ENCODE measurements at regions not wholly inside any gene's neighbourhood (a gene's known extent, or its start where the extent isn't known, plus 50 kb on each side); places are given as distances from the start of the nearest gene placed in this dataset.

GRCh38 chr1:113321771-113322387 is 68.4 kb upstream of the MAGI3 start:
- Histone ChIP-seq H3K4me1 (ENCODE audit: control insufficient read depth, insufficient read depth, low read length) (no peaks in the 10 kb centered on the region), H3K4me3 (ENCODE audit: low read length) (no peak overlapping the region), H3K36me3 (ENCODE audit: control insufficient read depth, insufficient read depth, low read length) (no peaks in the 10 kb centered on the region), H3K27me3 (ENCODE audit: control insufficient read depth, insufficient read depth, low read length) (no peaks in the 10 kb centered on the region), H3K9ac (ENCODE audit: low read length) (no peak overlapping the region), H3K27ac (ENCODE audit: low read depth, low read length) (no peak overlapping the region)

- Histone ChIP-seq H3K27me3 (ENCODE audit: control insufficient read depth, insufficient read depth, low read length) (no peaks in the 10 kb centered on the region), H3K4me3 (ENCODE audit: low read length) (no peak overlapping the region), H3K36me3 (ENCODE audit: control insufficient read depth, insufficient read depth, low read length) (no peaks in the 10 kb centered on the region), H3K4me1 (ENCODE audit: control insufficient read depth, insufficient read depth, low read length) (no peaks in the 10 kb centered on the region), H3K27ac (ENCODE audit: low read depth, low read length) (no peak overlapping the region), H3K9ac (ENCODE audit: low read length) (no peak overlapping the region)
These were observed 67.9 kb upstream of the MAGI3 start for GRCh38 chr1:113322439-113322838.

- no peak overlapping the region for H3K27ac ChIP-seq (ENCODE audit: low read depth, low read length)
- no peaks in the 10 kb centered on the region for H3K27me3 ChIP-seq (ENCODE audit: control insufficient read depth, insufficient read depth, low read length)
- H3K9ac ChIP-seq (ENCODE audit: low read length), result no peak overlapping the region
- no peaks in the 10 kb centered on the region for H3K4me1 ChIP-seq (ENCODE audit: control insufficient read depth, insufficient read depth, low read length)
- no peaks in the 10 kb centered on the region for H3K36me3 ChIP-seq (ENCODE audit: control insufficient read depth, insufficient read depth, low read length)
- H3K4me3 ChIP-seq (ENCODE audit: low read length), result no peak overlapping the region
These were observed 65.3 kb upstream of the MAGI3 start for GRCh38 chr1:113325022-113325421.

- H3K27me3 ChIP-seq (ENCODE audit: control insufficient read depth, insufficient read depth, low read length), result no peaks in the 10 kb centered on the region
- no peaks in the 10 kb centered on the region for H3K36me3 ChIP-seq (ENCODE audit: control insufficient read depth, insufficient read depth, low read length)
- H3K4me1 ChIP-seq (ENCODE audit: control insufficient read depth, insufficient read depth, low read length), result no peaks in the 10 kb centered on the region
- no peak overlapping the region for H3K4me3 ChIP-seq (ENCODE audit: low read length)
- H3K9ac ChIP-seq (ENCODE audit: low read length), result no peak overlapping the region
- no peak overlapping the region for H3K27ac ChIP-seq (ENCODE audit: low read depth, low read length)
These were observed 63.3 kb upstream of the MAGI3 start for GRCh38 chr1:113326976-113327375.

- Histone ChIP-seq H3K4me1 (ENCODE audit: control insufficient read depth, insufficient read depth, low read length) (no peaks in the 10 kb centered on the region), H3K27ac (ENCODE audit: low read depth, low read length) (no peak overlapping the region), H3K27me3 (ENCODE audit: control insufficient read depth, insufficient read depth, low read length) (no peaks in the 10 kb centered on the region), H3K9ac (ENCODE audit: low read length) (no peak overlapping the region), H3K36me3 (ENCODE audit: control insufficient read depth, insufficient read depth, low read length) (no peaks in the 10 kb centered on the region), H3K4me3 (ENCODE audit: low read length) (no peak overlapping the region)
These were observed 57.3 kb upstream of the MAGI3 start for GRCh38 chr1:113333056-113333455.

- H3K27me3 ChIP-seq (ENCODE audit: control insufficient read depth, insufficient read depth, low read length), result no peaks in the 10 kb centered on the region
- H3K9ac ChIP-seq (ENCODE audit: low read length), result no peak overlapping the region
- H3K27ac ChIP-seq (ENCODE audit: low read depth, low read length), result no peak overlapping the region
- no peaks in the 10 kb centered on the region for H3K36me3 ChIP-seq (ENCODE audit: control insufficient read depth, insufficient read depth, low read length)
- H3K4me1 ChIP-seq (ENCODE audit: control insufficient read depth, insufficient read depth, low read length), result no peaks in the 10 kb centered on the region
- no peak overlapping the region for H3K4me3 ChIP-seq (ENCODE audit: low read length)
These were observed 50.3 kb upstream of the MAGI3 start for GRCh38 chr1:113340038-113340437.
